Nephron (organoid): ENCODE measurements at regions not wholly inside any gene's neighbourhood (a gene's known extent, or its start where the extent isn't known, plus 50 kb on each side); places are given as distances from the start of the nearest gene placed in this dataset.

Experiments
- H3K27ac Mint-ChIP-seq, 3 experiments: 2 replicates each; pipeline ENCODE4 v1.8.0; 2020; ENCODE audit warnings: mixed read lengths in 3 of 3, mild to moderate bottlenecking in 2 of 3, moderate library complexity in 1 of 3
- H3K27me3 Mint-ChIP-seq: 2 replicates; pipeline ENCODE4 v1.8.0; 2021; ENCODE audit warnings: low read depth, mild to moderate bottlenecking, moderate library complexity, mixed read lengths
- H3K36me3 Mint-ChIP-seq: 2 replicates; pipeline ENCODE4 v1.8.0; 2020; ENCODE audit warnings: low read depth, mixed read lengths
- H3K4me1 Mint-ChIP-seq: 2 replicates; pipeline ENCODE4 v1.8.0; 2020; ENCODE audit warnings: mixed read lengths
- H3K4me3 Mint-ChIP-seq, 3 experiments: 2 replicates each; pipeline ENCODE4 v1.8.0; 2020; ENCODE audit warnings: mild to moderate bottlenecking in 3 of 3, mixed read lengths in 3 of 3, moderate library complexity in 2 of 3
- H3K9me3 Mint-ChIP-seq: 2 replicates; pipeline ENCODE4 v1.8.0; 2020; ENCODE audit warnings: mixed read lengths
- CTCF ChIP-seq, 3 experiments: fragments of 200-600 bp; sonication (generic); IDR thresholded peaks; one replicate each; pipeline ENCODE4 v1.5.0; 2021; ENCODE audit warnings: antibody characterized with exemption in 3 of 3; ENCODE audit not compliant: unreplicated experiment in 3 of 3

- Mint-ChIP-seq H3K4me1 (peaks cover 36% of the 10 kb centered on the region), H3K27ac (peak overlapping the region; percentile 74 to 96 (median 83)), H3K36me3 (no peaks in the 10 kb centered on the region), H3K4me3 (no peak overlapping the region), H3K27me3 (peaks cover 13% of the 10 kb centered on the region), H3K9me3 (no peaks in the 10 kb centered on the region)
- no peak for TF ChIP-seq CTCF (IDR thresholded peaks at IDR 0.05; ENCODE audit: unreplicated experiment in 3 of 3)
These were observed 251.6 kb downstream of the RPS24 start for GRCh38 chr10:78285226-78285625.

GRCh38 chr10:78286186-78286585, 252.5 kb downstream of the RPS24 start:
- H3K36me3 Mint-ChIP-seq, result no peaks in the 10 kb centered on the region
- H3K27me3 Mint-ChIP-seq, result peaks cover 13% of the 10 kb centered on the region
- H3K9me3 Mint-ChIP-seq, result no peaks in the 10 kb centered on the region
- H3K4me3 Mint-ChIP-seq, result no peak overlapping the region
- TF ChIP-seq CTCF (IDR thresholded peaks at IDR 0.05; ENCODE audit: unreplicated experiment in 3 of 3), result no peak
- H3K4me1 Mint-ChIP-seq, result peaks cover 37% of the 10 kb centered on the region
- H3K27ac Mint-ChIP-seq, result peak overlapping the region in 2 of 3 experiments; percentile 74 to 96

GRCh38 chr10:78286668-78287067, 253.0 kb downstream of the RPS24 start:
- Mint-ChIP-seq H3K4me1 (peaks cover 42% of the 10 kb centered on the region), H3K4me3 (no peak overlapping the region), H3K27ac (peak overlapping the region; percentile 9 to 96 (median 71)), H3K9me3 (no peaks in the 10 kb centered on the region), H3K27me3 (peaks cover 17% of the 10 kb centered on the region), H3K36me3 (no peaks in the 10 kb centered on the region)
- no peak for TF ChIP-seq CTCF (IDR thresholded peaks at IDR 0.05; ENCODE audit: unreplicated experiment in 3 of 3)

- Mint-ChIP-seq H3K36me3 (no peaks in the 10 kb centered on the region), H3K27ac (peak overlapping the region; percentile 9 to 96 (median 71)), H3K9me3 (no peaks in the 10 kb centered on the region), H3K4me1 (peaks cover 45% of the 10 kb centered on the region), H3K27me3 (peaks cover 13% of the 10 kb centered on the region), H3K4me3 (no peak overlapping the region)
- no peak for TF ChIP-seq CTCF (IDR thresholded peaks at IDR 0.05; ENCODE audit: unreplicated experiment in 3 of 3)
These were observed 254.0 kb downstream of the RPS24 start for GRCh38 chr10:78287618-78288017.

GRCh38 chr10:78288663-78289062, 255.0 kb downstream of the RPS24 start:
- no peak overlapping the region for H3K4me3 Mint-ChIP-seq
- TF ChIP-seq CTCF (IDR thresholded peaks at IDR 0.05; ENCODE audit: unreplicated experiment in 3 of 3), result no peak
- H3K4me1 Mint-ChIP-seq, result peaks cover 48% of the 10 kb centered on the region
- H3K27ac Mint-ChIP-seq, result peak overlapping the region in 1 of 3 experiments; percentile 27
- no peaks in the 10 kb centered on the region for H3K36me3 Mint-ChIP-seq
- peaks cover 12% of the 10 kb centered on the region for H3K27me3 Mint-ChIP-seq
- no peaks in the 10 kb centered on the region for H3K9me3 Mint-ChIP-seq

GRCh38 chr10:78290131-78290750, 256.6 kb downstream of the RPS24 start:
- H3K27me3 Mint-ChIP-seq, result peaks cover 12% of the 10 kb centered on the region
- H3K4me1 Mint-ChIP-seq, result peaks cover 52% of the 10 kb centered on the region
- H3K9me3 Mint-ChIP-seq, result no peaks in the 10 kb centered on the region
- no peaks in the 10 kb centered on the region for H3K36me3 Mint-ChIP-seq
- no peak for TF ChIP-seq CTCF (IDR thresholded peaks at IDR 0.05; ENCODE audit: unreplicated experiment in 3 of 3)
- no peak overlapping the region for H3K4me3 Mint-ChIP-seq
- H3K27ac Mint-ChIP-seq, result peak overlapping the region in 2 of 3 experiments; percentile 12 to 33
